ENCODE measurements at regions not wholly inside any gene's neighbourhood (a gene's known extent, or its start where the extent isn't known, plus 50 kb on each side); places are given as distances from the start of the nearest gene placed in this dataset.

- no peaks in the 10 kb centered on the region for H3K36me3 ChIP-seq
- no peaks in the 10 kb centered on the region for H3K4me1 ChIP-seq (ENCODE audit: control insufficient read depth in 1 of 2, low read depth in 2 of 2)
- no peak for TF ChIP-seq CTCF (IDR thresholded peaks at IDR 0.05)
- no peak overlapping the region for H3K27ac ChIP-seq
- no peaks in the 10 kb centered on the region for H3K27me3 ChIP-seq (replicated peaks; ENCODE audit: insufficient read depth)
- ATAC-seq (ENCODE audit: insufficient number of reproducible peaks, low FRiP score, low read depth) (no peak), DNase-seq (ENCODE audit: low spot score) (no peak)
- no peak overlapping the region for H3K4me3 ChIP-seq
- no peaks in the 10 kb centered on the region for H3K9me3 ChIP-seq
Measured at GRCh38 chr20:51910321-51911050, 108.2 kb upstream of the SALL4 start.

GRCh38 chr20:51906679-51907078, 104.4 kb upstream of the SALL4 start:
- no peaks in the 10 kb centered on the region for H3K4me1 ChIP-seq (ENCODE audit: control insufficient read depth in 1 of 2, low read depth in 2 of 2)
- H3K4me3 ChIP-seq: no peak overlapping the region
- TF ChIP-seq CTCF (IDR thresholded peaks at IDR 0.05): no peak
- no peak for DNase-seq (ENCODE audit: low spot score)
- no peaks in the 10 kb centered on the region for H3K9me3 ChIP-seq
- H3K36me3 ChIP-seq: no peaks in the 10 kb centered on the region
- no peaks in the 10 kb centered on the region for H3K27me3 ChIP-seq (replicated peaks; ENCODE audit: insufficient read depth)
- H3K27ac ChIP-seq: no peak overlapping the region
- ATAC-seq (ENCODE audit: insufficient number of reproducible peaks, low FRiP score, low read depth): no peak

DNA sequence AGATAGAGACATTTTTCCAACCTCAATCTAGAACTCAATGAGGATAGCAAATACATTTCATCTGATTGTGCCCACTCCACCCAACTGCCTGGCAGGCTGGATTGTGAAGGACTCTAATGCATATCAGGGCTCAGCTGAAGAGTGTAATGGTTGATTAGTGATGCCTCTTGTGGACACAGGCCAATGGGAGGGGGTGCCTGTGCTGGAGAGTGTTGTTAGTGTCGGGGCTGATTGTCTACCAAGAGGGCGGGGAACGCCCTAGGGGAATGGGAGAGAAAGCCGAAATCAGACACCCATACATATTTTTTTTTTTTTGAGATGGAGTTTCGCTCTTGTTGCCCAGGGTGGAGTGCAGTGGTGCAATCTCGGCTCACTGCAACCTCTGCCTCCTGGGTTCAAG, 103.7 kb upstream of the SALL4 start:
- Histone ChIP-seq H3K4me1 (ENCODE audit: control insufficient read depth in 1 of 2, low read depth in 2 of 2) (no peaks in the 10 kb centered on the region), H3K27me3 (replicated peaks; ENCODE audit: insufficient read depth) (no peaks in the 10 kb centered on the region), H3K36me3 (no peaks in the 10 kb centered on the region), H3K27ac (no peak overlapping the region), H3K9me3 (no peaks in the 10 kb centered on the region), H3K4me3 (no peak overlapping the region)
- TF ChIP-seq CTCF (IDR thresholded peaks at IDR 0.05): no peak
- ATAC-seq (ENCODE audit: insufficient number of reproducible peaks, low FRiP score, low read depth) (no peak), DNase-seq (ENCODE audit: low spot score) (no peak)

DNA sequence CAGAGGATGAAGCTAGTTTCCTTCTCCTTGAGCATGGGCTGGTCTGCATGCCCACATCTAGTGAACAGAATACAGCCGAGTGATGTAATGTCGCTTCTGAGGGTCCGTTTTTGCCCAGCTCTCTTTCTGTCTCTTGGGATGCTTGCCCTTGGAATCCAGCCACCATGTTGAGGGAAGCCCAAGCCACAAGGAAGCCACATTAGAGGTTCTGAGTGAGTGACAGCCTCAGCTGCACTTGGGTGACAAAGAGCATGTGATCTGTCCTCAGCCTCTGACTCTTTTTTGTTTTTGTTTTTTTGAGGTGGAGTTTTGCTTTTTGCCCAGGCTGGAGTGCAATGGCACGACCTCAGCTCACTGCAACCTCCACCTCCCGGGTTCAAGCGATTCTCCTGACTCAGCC, 100.6 kb upstream of the SALL4 start:
- H3K4me1 ChIP-seq (ENCODE audit: control insufficient read depth in 1 of 2, low read depth in 2 of 2): no peaks in the 10 kb centered on the region
- no peak for TF ChIP-seq CTCF (IDR thresholded peaks at IDR 0.05)
- no peak overlapping the region for H3K4me3 ChIP-seq
- no peak for DNase-seq (ENCODE audit: low spot score)
- H3K27ac ChIP-seq: no peak overlapping the region
- no peaks in the 10 kb centered on the region for H3K27me3 ChIP-seq (replicated peaks; ENCODE audit: insufficient read depth)
- no peak for ATAC-seq (ENCODE audit: insufficient number of reproducible peaks, low FRiP score, low read depth)
- H3K36me3 ChIP-seq: no peaks in the 10 kb centered on the region
- H3K9me3 ChIP-seq: no peaks in the 10 kb centered on the region

DNA sequence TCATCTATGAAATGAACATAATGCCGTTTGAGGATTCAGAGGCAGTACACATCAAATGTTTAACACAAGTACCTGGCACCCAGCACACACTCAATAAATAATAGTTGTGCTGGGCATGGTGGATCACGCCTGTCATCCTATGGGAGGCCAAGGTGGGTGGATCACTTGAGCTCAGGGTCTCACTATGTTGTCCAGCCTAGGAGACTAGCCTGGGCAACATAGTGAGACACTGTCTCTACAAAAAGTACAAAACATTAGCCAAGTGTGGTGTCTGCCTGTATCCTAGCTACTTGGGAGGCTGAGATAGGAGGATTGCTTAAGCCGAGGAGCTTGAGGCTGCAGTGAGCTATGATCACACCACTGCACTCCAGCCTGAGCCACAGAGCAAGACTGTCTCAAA, 98.1 kb upstream of the SALL4 start:
- Histone ChIP-seq H3K4me1 (ENCODE audit: control insufficient read depth in 1 of 2, low read depth in 2 of 2) (no peaks in the 10 kb centered on the region), H3K9me3 (no peaks in the 10 kb centered on the region), H3K27me3 (replicated peaks; ENCODE audit: insufficient read depth) (no peaks in the 10 kb centered on the region), H3K27ac (no peak overlapping the region), H3K4me3 (no peak overlapping the region), H3K36me3 (no peaks in the 10 kb centered on the region)
- no peak for TF ChIP-seq CTCF (IDR thresholded peaks at IDR 0.05)
- DNase-seq (ENCODE audit: low spot score) (no peak), ATAC-seq (ENCODE audit: insufficient number of reproducible peaks, low FRiP score, low read depth) (no peak)

All from thoracic aorta (tissue), 2 donors.